NCI-H2081 (cell line): ENCODE measurements at regions not wholly inside any gene's neighbourhood (a gene's known extent, or its start where the extent isn't known, plus 50 kb on each side); places are given as distances from the start of the nearest gene placed in this dataset.
"Not testable (repeated sequence)": the region's sequence is repeated elsewhere in the genome, so short reads cannot be mapped to it uniquely, and the experiment has no call there.

ENCODE experiments used
- DNase-seq, 2 experiments: peaks; one replicate each; lab custom pipeline; 2025; lab: John Stamatoyannopoulos, UW

DNA sequence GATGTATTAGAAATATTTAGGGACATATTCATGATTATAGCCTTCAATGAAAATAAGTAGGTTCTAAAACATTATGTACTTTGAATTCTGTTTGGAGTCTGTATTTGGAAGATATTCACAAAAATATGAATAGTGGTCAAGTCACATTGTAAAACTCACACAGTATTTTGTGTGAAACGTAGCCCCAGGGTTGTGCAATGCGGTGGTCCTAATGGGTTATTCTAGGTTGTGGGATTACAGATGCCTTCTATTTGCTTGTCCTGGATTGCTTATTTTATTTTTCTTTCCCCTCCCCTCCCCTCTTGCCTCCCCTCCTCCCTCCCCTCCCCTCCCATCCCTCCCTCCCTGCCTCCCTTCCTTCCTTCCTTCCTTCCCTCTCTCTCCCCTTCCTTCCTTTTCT is 93.7 kb upstream of the THUMPD2 start:
- DNase-seq: no peak

DNA sequence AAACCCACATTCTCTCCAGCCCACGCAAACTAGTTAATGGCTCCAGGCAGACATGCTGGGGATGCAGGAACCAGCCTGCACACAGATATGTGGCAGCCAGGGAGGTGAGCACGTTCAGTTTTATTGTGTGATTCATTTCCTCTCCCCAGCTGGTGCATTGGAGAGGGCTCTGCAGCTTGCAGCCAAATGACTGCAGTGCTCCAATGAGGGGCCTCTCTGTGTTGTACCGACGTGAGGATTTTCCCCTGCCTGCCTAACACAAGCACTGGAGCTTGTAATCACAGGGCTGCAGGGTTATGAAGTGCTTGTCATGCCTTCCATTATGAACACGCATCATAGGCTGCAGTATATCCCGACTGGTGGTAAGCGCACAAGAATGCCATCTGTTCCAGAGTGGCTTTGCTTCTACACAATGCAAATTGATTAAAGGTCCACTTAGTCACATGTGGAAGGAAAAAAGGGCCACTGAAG is 92.3 kb upstream of the THUMPD2 start:
- peak in 1 of 2 experiments; percentile 11 for DNase-seq

DNA sequence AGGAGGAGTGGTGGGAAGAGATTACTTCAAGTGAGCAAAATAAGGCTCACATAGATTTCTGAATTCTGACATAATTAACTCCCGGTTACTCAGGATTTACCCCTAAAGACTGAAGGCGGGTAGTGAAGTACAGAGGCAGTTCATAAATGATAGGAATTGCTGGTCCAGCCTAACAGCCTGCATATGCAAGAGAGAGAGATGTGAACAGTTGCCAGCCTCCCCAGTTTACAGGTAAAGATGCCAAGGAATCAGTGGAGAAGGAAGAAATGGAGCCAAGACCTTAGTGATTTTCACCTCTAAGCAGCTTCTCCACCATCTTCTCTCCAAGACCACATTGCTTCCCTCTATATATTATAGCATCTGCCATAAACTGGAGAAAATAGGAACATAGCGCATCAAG is 91.8 kb upstream of the THUMPD2 start:
- DNase-seq: no peak

DNA sequence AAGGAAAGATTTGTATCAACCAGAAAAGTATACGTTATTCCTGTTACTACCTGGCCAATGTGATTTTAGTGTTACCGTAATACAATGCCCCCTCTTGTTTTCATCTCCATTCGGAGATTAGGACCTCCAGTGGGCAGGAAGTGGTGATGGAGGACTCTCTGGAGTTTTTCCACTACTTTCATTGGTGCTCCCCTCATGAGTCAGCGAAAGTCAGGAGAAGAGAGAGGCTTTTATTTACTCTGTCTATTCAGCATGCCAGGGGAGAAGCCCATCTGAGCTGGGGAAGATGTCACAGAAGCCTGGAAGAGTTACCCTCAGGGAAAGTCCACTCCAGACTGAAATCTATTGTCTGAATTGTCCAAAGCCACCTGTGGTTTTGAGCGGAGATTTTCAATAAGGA is 88.2 kb upstream of the THUMPD2 start:
- DNase-seq: no peak

DNA sequence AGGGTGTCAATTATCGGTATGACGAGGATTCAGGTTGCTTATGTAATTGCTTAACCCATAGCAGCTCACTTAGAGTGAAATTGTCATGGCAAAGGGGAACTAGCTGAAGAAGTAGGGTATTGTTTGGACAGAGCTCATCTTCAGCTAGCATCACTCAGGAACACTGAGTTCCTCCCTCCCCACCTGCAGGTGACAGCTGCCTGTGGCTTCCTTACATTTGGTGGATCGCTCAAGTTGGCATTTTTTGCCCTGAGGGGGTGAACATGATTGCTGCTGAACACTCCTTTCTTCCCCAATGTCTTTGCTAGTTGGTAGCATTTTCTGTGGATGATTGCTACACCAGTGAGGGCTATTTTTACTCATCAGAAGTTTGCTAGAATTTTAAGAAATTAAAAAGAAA is 86.7 kb upstream of the THUMPD2 start:
- DNase-seq: no peak

DNA sequence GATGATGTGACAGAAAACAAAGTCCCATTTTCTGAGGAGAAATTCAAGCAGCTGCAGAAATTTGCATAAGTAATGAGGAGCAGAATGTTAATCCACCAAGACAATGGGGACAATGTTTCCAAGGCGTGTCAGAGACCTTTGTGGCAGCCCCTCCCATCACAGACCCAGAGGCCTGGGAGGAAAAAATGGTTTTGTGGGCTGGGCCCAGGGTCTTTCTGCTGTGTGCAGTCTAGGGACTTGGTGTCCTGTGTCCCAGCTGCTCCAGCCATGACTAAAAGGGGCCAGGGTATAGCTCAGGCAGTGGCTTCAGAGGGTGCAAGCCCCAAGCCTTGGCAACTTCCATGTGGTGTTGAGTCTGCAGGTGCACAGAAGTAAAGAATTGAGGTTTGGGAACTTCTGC is 84.6 kb upstream of the THUMPD2 start:
- DNase-seq: not testable (repeated sequence)

DNA sequence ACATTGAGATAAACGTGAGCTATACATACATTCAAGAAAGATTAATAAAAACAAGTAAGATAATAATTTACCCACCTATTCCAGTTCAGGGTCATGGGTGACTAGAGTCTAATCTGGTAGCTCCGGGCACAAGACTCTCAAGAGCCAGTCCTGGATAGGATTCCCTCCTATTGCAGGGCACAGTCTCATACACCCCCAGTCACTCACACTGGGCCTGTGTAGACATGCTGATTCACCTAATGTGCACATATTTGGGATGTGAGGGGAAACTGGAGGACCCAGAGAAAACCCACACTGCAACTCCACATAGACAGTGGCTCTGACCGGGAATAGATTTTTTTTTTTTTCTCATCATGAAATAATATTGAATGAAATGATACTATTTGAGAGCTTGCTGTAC is 81.5 kb upstream of the THUMPD2 start:
- DNase-seq: no peak

DNA sequence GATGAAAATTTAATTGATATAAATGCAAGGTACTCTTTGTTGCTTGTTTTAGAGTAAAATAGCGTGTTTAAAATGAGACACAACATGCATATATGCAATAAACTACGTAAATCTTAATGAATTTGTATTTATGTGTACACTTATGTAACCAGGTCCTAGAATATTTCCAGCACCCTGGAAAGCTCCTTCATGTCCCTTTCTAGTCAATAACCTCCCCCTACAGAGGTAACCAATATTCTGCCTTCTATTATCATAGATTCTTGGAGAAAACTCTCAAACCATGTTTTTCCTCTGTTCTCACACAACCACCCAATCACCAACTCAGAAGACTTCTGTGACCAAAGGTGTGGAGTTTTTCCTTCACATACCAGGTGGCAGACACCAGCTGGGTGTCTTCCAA is 79.6 kb upstream of the THUMPD2 start:
- DNase-seq: no peak

DNA sequence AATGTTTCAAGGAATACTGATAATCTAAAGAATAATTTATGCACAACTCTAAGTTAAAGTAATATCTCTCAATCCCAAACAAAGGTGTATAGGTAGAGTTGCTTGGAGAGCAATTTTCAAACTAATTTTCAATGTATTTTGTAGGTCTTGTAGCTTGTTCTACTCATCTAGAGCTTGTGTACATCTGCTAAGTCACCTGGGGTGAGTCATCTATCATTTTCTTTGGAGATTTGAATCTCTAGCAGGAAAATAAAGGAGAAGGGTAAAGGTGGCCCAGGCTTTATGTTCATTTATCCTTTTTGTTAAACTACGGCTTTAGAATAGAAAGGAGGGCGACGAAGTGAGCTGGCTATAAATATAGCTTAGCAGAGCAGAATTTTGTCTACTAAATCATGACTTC is 76.8 kb upstream of the THUMPD2 start:
- no peak for DNase-seq

DNA sequence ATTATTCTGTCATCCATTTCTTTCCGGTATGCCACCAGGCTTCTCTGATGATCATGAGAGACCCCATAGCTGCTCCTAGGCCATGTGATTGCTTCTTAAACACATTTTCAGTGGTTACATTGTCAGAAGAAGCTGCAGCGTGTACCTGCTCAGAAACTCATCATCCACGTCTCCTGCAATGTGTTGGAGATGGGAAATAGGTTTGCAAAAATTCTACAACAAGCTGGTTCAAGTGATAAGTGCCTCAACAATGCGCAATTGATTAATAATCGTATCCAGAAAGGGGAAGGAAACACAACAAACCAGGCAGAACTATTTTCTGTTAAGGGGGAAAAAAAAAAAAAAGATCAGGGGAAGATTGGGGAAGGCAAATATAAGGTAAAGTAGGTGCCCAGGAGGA is 75.7 kb upstream of the THUMPD2 start:
- no peak for DNase-seq

DNA sequence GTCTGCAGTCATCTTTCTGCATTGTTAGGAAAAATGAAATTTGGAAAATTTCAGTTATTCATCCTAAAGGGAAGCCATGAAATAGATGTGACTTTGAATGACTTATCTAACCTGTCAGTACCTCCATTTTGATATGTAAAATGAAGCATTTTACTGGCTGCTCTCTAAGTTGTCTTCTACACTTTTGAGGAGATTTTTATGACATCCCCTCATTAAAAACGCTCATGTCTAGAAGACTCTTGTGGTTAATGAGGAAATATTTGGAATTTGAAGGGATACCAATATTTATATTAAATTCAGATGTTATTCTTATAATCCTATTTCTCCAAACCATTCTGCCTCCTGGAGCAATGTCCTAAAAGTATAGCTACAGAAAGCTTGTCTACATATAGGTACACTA is 73.8 kb upstream of the THUMPD2 start:
- DNase-seq: no peak

DNA sequence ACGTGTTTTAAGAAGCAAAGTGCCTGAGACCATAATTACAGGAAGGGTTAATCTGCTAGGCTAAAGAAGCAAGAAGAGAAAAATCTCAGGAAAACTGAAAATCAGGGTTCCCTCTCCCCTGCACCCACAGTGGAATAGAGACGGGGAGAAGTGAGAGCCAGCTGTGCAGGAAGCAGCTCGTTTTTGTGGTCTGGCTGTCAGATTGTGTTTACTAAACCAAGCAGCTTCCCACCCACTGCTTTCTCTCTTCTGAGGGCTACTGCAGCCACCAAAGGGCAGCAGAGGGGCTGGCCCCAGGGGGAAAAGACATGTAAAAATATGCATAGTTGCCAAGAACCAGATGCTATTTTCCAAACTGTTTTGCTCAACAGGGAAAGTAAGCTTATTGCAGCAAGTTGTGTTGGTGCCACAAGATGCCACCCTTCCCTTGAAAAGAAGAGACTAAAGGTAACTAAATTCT is 72.6 kb upstream of the THUMPD2 start:
- peak; percentile 24 to 56 for DNase-seq

DNA sequence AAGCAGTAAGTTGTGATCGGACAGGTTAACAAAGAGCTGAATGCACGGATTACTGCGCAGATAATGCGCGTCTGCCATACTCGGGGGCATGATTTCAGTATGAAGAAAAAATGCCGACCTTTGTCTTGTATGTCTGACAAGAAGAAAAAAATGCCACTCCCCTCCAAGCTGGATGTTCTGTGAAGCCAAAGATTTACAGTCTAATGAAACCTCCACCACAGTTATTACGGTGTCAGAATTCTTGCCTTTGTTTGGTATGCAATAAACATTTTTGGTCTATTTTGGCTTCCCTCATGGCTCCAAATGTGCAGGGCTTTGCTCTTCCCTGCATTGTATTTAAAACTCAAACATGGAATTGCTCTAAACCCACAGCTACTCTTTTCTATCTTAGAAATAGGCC is 72.2 kb upstream of the THUMPD2 start:
- DNase-seq: no peak

DNA sequence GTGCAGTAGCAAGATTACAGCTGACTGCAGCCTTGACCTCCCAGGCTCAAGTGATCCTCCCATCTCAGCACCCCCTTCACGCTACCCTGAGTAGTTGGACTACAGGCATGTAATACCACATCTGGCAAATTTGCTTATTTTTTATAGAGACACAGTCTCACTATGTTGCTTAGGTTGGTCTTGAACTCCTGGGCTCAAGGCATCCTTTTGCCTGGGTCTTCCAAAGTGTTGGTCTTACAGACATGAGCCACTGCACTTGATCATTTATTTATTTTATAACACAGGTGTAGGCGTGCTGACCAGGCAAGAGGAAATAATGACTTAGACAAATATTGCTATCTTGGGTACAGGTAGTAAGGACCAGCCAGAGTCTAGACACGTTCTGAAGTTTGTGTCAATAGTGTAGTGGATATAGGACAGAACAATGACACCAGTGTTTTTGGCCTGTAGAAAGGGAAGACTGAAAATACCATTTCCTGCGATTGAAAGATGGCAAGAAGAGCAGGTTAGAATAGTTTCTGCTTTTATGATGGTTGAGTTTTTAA is 71.0 kb upstream of the THUMPD2 start:
- no peak for DNase-seq

DNA sequence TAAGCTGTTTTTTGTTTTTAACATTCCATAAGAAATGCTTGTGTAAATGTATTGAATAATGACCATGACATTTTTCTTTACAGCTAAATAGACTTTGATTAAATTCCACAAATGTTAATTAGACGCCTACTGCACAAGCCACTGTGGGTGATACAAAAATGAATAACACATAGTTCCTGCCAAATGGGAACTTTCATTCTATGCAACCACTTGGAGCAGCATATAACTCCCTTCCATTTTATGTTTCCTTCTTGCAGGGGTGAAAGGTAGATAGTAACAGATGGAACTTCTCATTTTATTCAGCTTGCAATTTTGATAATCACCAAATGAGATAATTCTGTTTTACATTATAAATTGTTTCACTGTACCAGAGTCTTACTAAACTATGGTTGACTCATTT is 70.0 kb upstream of the THUMPD2 start:
- no peak for DNase-seq

DNA sequence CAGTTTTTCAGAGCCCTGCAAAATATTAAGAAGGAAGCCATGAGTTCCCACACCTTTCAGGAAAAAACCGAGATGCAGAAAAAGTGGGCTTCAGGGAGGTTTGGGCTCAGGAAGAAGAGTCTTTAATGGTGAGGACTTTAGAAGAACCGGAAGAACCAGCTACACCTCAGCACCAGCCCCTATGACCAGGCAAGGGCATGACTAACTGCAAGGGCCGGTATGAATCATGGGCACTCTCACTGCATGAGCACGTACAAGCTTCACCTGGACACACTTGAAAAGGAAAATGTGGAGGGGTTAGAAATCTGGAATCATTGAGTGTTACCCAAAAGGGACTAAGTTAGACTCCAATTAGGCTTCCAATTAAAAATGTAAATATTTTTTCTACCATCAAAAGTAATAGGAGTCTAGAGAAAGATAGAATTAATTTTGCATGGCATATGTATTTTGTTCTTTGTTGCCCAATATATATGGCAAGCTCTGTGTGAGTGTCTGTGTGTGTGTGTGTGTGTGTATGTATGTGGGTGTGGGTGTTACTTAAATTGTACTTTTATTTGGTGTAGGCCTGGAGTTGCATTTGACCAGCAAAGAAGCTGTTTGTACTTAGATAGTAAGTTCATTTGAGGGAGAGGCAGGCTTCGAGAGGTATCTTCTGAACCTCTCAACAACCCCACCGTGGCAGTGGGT is 66.5 kb upstream of the THUMPD2 start:
- DNase-seq: no peak

DNA sequence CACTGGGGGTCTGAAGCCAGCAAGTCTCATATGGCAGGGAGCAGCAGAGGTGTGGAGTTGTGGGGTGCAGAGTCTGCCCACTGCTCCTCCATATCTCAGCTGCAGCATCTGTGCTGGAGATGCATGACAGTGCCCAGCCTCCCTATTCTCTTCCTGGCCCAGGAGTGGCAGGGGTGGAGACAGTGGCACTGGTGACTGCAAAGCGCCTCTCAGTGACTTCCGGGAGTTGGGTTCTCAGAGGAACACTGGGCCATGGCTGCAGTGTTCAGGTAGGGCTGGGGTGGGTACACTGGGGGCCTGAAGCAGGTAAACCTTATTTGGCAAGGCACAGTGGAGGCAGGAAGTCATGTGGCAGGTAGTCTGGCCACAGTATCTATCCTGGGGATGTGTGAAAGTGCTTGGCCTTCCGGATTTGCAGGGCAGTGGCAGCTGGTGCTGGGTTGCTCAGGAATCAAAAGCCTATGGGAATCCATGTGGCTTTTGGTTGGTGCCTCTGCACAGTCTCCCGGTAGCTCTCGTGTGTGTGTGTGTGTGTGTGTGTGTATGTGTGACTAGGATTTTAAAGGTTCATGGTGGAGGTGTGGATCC is 60.3 kb upstream of the THUMPD2 start:
- no peak for DNase-seq

DNA sequence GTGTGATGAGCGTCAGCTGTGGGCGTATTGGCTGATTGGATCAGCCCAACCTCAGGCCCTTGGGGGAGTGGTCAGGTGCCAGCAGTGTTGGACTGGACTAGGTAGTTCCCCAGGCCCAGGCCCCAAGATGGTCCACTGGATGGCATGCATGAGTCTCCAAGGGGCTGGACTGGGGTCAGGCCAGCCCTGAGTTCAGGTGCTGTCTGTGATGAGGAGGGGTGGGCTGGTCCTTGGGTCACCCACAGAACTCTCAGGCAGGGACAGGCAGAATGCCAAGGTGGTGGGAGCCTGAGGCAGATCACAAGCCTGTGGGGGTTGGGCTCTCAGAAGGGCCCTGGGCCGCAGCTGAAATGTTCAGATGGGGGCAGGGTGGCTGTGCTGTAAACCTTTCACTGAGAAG is 59.5 kb upstream of the THUMPD2 start:
- no peak for DNase-seq

DNA sequence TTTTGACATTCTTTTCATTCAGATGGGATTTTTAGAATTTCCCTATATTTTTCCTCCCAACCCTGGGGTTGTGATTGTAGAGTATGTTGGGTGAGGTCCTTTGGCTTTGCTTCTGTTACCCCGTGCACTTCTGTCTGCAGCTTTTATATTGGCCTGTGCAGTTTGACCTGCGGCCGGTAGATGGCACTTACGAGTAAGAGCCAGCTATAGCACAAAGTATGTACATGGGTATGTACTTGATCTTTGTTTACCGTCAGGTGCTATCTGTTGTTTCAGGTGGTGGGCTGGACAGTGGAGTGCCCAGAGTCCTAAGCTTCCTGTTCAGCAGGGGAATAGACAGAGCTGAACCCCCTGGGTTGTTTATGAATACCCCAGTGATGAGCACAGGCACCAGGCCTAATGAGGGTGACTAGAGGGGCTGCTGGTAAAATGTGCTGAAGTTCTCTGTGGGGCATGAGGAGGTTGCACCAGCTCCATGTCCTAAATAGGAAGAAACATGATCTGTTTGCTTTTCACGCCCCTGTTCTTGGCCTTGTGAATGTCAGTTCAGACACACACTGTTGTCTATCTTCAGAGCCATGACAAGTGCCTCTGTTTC is 58.9 kb upstream of the THUMPD2 start:
- DNase-seq: no peak

DNA sequence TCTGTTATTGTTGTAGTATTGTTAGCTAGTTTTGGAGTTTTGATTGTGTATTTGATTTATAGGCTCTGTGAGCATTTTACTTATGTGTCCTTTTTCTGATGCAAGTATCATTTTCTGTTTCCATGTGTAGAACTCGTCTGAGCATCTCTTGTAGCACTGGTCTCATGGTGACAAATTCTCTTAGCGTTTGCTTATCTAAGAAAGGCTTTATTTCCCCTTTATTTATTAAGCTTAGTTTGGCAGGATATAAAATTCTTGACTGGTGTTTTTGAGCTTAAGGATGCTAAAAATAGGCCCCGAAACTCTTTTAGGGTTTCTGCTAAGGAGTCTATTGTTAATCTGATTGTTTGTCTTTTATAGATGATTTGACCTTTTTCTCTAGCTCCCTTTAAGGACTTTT is 57.6 kb upstream of the THUMPD2 start:
- DNase-seq: no peak

DNA sequence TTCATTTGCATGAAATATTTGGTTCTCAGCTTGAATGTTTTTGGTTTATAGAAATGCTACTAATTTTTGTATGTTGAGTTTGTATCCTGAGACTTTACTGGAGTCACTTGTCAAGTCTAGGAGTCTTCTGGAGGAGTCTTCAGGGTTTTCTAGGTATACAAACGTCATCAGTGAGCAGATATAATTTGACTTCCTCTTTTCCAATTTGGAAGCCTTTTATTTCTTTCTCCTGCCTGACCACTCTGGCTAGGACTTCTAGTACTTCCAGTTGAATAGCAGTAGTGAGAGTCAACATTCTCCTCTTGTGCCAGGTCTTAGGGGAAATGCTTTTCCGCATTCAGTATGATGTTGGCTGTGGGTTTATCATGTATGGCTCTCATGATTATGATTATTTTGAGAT is 55.4 kb upstream of the THUMPD2 start:
- DNase-seq: no peak

DNA sequence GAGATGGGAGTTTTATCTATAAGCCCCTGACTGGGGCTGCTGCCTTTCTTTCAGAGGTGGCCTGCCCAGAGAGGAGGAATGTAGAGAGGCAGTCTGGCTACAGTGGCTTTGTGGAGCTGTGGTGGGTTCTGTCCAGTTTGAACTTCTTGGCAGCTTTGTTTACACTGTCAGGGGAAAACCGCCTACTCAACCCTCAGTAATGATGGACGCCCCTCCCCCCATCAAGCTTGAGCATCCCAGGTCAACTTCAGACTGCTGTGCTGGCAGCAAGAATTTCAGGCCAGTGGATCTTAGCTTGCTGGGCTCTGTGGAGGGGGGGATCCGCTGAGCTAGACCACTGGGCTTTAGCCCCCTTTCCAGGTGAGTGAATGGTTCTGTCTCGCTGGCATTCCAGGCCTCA is 51.6 kb upstream of the THUMPD2 start:
- DNase-seq: not testable (repeated sequence)
